ENCODE measurements at regions not wholly inside any gene's neighbourhood (a gene's known extent, or its start where the extent isn't known, plus 50 kb on each side); places are given as distances from the start of the nearest gene placed in this dataset.

- no peak for TF ChIP-seq CTCF (IDR thresholded peaks at IDR 0.05)
- H3K4me1 ChIP-seq: peaks cover 0 to 12% (median 4%) of the 10 kb centered on the region in 9 donors
- intact Hi-C loops (cut with DNase I): no loop called here
- H3K27ac ChIP-seq: no peak overlapping the region
- WGBS, 2 donors: 58 to 59% methylated on average over 1 of the region's 1 CpG
- H3K36me3 ChIP-seq: peaks cover 0 to 7% (median 0%) of the 10 kb centered on the region in 9 donors
- ATAC-seq (peak in 2 of 8 donors; percentile 29 to 49), DNase-seq (no peak)
- peaks cover 0 to 7% (median 0%) of the 10 kb centered on the region in 11 donors for H3K9me3 ChIP-seq
- no peaks in the 10 kb centered on the region for H3K27me3 ChIP-seq
- no peak overlapping the region for H3K4me3 ChIP-seq
Measured at GRCh38 chr2:18647731-18648130, 58.4 kb upstream of the NT5C1B start.

GRCh38 chr2:18645315-18645714 is 55.9 kb upstream of the NT5C1B start:
- no peak overlapping the region for H3K4me3 ChIP-seq
- peaks cover 0 to 7% (median 0%) of the 10 kb centered on the region in 11 donors for H3K9me3 ChIP-seq
- H3K27me3 ChIP-seq: no peaks in the 10 kb centered on the region
- no peak for TF ChIP-seq CTCF (IDR thresholded peaks at IDR 0.05)
- ATAC-seq (no peak), DNase-seq (no peak)
- H3K27ac ChIP-seq: no peak overlapping the region
- H3K4me1 ChIP-seq: peaks cover 0 to 9% (median 0%) of the 10 kb centered on the region in 9 donors
- intact Hi-C loops (cut with DNase I): no loop called here
- H3K36me3 ChIP-seq: peaks cover 0 to 7% (median 0%) of the 10 kb centered on the region in 9 donors

GRCh38 chr2:18644115-18644462 is 54.7 kb upstream of the NT5C1B start:
- DNase-seq: no peak
- no peak overlapping the region for H3K4me3 ChIP-seq
- peaks cover 0 to 9% (median 0%) of the 10 kb centered on the region in 9 donors for H3K4me1 ChIP-seq
- H3K27ac ChIP-seq: no peak overlapping the region
- no peak for TF ChIP-seq CTCF (IDR thresholded peaks at IDR 0.05)
- H3K36me3 ChIP-seq: peaks cover 0 to 7% (median 0%) of the 10 kb centered on the region in 9 donors
- 82 to 94% methylated on average over 2 of the region's 2 CpGs for WGBS, 2 donors
- intact Hi-C loops (cut with DNase I): no loop called here
- no peak for ATAC-seq
- H3K27me3 ChIP-seq: no peaks in the 10 kb centered on the region
- H3K9me3 ChIP-seq: peaks cover 0 to 7% (median 0%) of the 10 kb centered on the region in 11 donors

- Histone ChIP-seq H3K4me1 (peaks cover 0 to 7% (median 0%) of the 10 kb centered on the region in 9 donors), H3K27me3 (no peaks in the 10 kb centered on the region), H3K36me3 (peaks cover 0 to 7% (median 0%) of the 10 kb centered on the region in 9 donors), H3K4me3 (no peak overlapping the region), H3K27ac (no peak overlapping the region), H3K9me3 (peaks cover 0 to 7% (median 0%) of the 10 kb centered on the region in 11 donors)
- 73 to 82% methylated on average over 5 of the region's 5 CpGs for WGBS, 2 donors
- ATAC-seq (no peak), DNase-seq (no peak)
- TF ChIP-seq CTCF (IDR thresholded peaks at IDR 0.05): no peak
- intact Hi-C loops (cut with DNase I): no loop called here
Measured at GRCh38 chr2:18643326-18644114, 54.2 kb upstream of the NT5C1B start.

Measured in heart right ventricle (tissue), 16 donors.